IPS-20b (cell line): ENCODE measurements at regions not wholly inside any gene's neighbourhood (a gene's known extent, or its start where the extent isn't known, plus 50 kb on each side); places are given as distances from the start of the nearest gene placed in this dataset.

Source experiments
- H3K27ac ChIP-seq: one replicate; pipeline ENCODE4 v1.5.1; 2013; ENCODE audit warnings: low read length
- H3K27me3 ChIP-seq: 2 replicates; pipeline ENCODE4 v1.6.1; 2013; ENCODE audit warnings: mild to moderate bottlenecking, low read length, inconsistent platforms; ENCODE audit not compliant: insufficient read depth
- H3K36me3 ChIP-seq: 2 replicates; pipeline ENCODE4 v1.6.1; 2013; ENCODE audit warnings: low read depth, mild to moderate bottlenecking, inconsistent platforms, low read length, moderate library complexity; ENCODE audit not compliant: insufficient read depth
- H3K4me1 ChIP-seq: 2 replicates; pipeline ENCODE4 v1.6.1; 2013; ENCODE audit warnings: mild to moderate bottlenecking, control low read depth, inconsistent platforms, low read length, moderate library complexity; ENCODE audit not compliant: insufficient read depth
- H3K4me3 ChIP-seq: 2 replicates; pipeline ENCODE4 v1.5.1; 2013; ENCODE audit warnings: mild to moderate bottlenecking, low read length, inconsistent platforms
- H3K9ac ChIP-seq: 2 replicates; pipeline ENCODE4 v1.6.1; 2013; ENCODE audit warnings: low read depth, mild to moderate bottlenecking, inconsistent platforms, low read length, moderate library complexity
- H3K9me3 ChIP-seq: 2 replicates; pipeline ENCODE4 v1.6.1; 2013; ENCODE audit warnings: mild to moderate bottlenecking, low read depth, low read length, inconsistent platforms; ENCODE audit not compliant: insufficient read depth

- no peak overlapping the region for H3K27ac ChIP-seq
- no peak overlapping the region for H3K4me3 ChIP-seq
- H3K4me1 ChIP-seq, result peaks cover 7% of the 10 kb centered on the region; the same call in 1 of the 2 replicates
- H3K27me3 ChIP-seq, result no peaks in the 10 kb centered on the region
- no peaks in the 10 kb centered on the region for H3K9me3 ChIP-seq
- H3K9ac ChIP-seq, result no peak overlapping the region
- H3K36me3 ChIP-seq, result no peaks in the 10 kb centered on the region
Observed at GRCh38 chr5:93873211-93873736, 131.9 kb upstream of the POU5F2 start.

DNA sequence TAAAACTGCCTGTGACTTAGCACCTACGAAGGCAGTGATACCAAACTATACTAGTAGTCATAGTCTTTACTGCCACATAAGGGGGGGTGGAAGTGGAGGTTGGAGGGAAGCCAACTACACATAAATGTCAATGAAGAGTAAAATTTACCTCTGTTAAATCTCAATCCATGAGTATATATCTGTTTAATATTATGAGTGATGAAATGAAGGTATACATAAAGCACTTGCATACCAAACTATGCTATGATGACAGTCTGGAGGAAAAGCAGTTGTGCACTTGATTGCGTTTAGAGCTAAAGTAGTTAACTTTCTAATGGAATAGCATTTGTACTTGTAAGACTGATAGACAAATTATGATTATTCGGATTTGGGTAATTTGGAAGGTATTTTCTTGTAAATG is 129.2 kb upstream of the POU5F2 start:
- H3K4me3 ChIP-seq, result no peak overlapping the region
- no peaks in the 10 kb centered on the region for H3K36me3 ChIP-seq
- H3K9me3 ChIP-seq, result no peaks in the 10 kb centered on the region
- no peaks in the 10 kb centered on the region for H3K27me3 ChIP-seq
- H3K4me1 ChIP-seq, result peaks cover 7% of the 10 kb centered on the region; the same call in 1 of the 2 replicates
- no peak overlapping the region for H3K9ac ChIP-seq
- H3K27ac ChIP-seq, result no peak overlapping the region

DNA sequence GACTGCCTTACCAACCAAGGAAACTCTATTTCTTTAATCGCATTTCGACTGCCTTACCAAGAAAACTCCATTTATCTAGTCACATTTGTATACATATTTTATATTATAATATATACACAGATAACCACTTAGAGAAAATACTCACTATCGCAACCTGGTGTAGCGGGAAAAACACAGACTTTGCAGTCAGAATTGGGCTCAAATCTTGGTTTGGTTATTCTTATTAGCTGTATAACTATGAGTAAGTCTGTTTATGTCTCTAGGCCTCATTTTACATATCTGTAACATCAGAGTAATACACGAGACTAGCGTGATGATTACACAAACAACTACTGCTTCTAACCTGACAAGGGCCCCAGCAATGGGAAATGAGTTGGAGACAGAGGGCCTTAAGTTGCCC is 127.5 kb upstream of the POU5F2 start:
- Histone ChIP-seq H3K4me1 (0 out of 2 replicates have a peak, but pooled peaks cover under 1% of the 10 kb centered on the region), H3K27ac (no peak overlapping the region), H3K9ac (no peak overlapping the region), H3K4me3 (no peak overlapping the region), H3K9me3 (no peaks in the 10 kb centered on the region), H3K36me3 (no peaks in the 10 kb centered on the region), H3K27me3 (no peaks in the 10 kb centered on the region)

DNA sequence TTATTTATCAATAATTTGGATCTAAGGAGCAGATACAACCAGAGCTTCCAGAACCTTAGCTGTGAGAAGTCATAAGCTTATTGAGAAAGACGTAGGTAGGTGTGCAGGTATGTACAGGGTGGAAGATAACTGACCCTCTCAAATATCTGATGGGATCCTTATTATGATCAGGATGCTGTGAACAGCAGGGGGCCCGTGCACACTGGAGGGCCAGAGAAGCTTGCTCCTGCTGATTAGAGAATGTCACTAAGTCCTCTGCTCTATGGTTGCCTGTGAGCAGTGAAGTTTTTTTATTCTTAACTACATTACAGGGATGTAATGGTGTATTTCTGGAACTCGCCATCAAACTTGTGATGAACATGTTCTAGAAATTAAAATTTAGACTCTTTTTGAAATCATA is 108.9 kb upstream of the POU5F2 start:
- no peaks in the 10 kb centered on the region for H3K36me3 ChIP-seq
- no peaks in the 10 kb centered on the region for H3K4me1 ChIP-seq
- no peak overlapping the region for H3K9ac ChIP-seq
- no peaks in the 10 kb centered on the region for H3K9me3 ChIP-seq
- no peak overlapping the region for H3K27ac ChIP-seq
- no peak overlapping the region for H3K4me3 ChIP-seq
- H3K27me3 ChIP-seq, result no peaks in the 10 kb centered on the region

- H3K4me3 ChIP-seq, result no peak overlapping the region
- H3K36me3 ChIP-seq, result no peaks in the 10 kb centered on the region
- H3K4me1 ChIP-seq, result no peaks in the 10 kb centered on the region
- peaks cover 10% of the 10 kb centered on the region; the same call in 1 of the 2 replicates for H3K9me3 ChIP-seq
- no peak overlapping the region for H3K27ac ChIP-seq
- no peaks in the 10 kb centered on the region for H3K27me3 ChIP-seq
- no peak overlapping the region for H3K9ac ChIP-seq
Observed at GRCh38 chr5:93845376-93845775, 104.0 kb upstream of the POU5F2 start.

DNA sequence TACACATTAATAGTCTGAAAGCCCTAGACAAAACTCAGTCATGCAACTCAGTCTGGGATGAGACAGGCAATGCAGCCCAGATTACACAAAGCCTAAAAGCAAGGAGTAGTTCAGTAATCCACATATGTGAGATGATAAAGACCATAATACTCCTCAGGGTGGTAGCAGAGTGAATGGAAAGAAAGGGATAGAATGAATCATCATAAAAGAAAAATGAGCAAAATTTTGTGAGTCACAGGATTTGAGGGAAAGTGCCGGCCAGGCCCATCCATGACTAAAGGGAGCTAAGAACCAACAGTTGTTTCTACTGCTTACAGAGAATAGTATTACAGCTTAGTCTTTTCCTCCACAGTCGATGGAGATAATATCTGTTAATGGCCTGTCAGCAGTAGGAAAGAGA is 90.0 kb upstream of the POU5F2 start:
- H3K9ac ChIP-seq, result no peak overlapping the region
- no peaks in the 10 kb centered on the region for H3K4me1 ChIP-seq
- no peaks in the 10 kb centered on the region for H3K27me3 ChIP-seq
- H3K27ac ChIP-seq, result no peak overlapping the region
- H3K9me3 ChIP-seq, result no peaks in the 10 kb centered on the region
- H3K36me3 ChIP-seq, result no peaks in the 10 kb centered on the region
- no peak overlapping the region for H3K4me3 ChIP-seq

- Histone ChIP-seq H3K4me1 (no peaks in the 10 kb centered on the region), H3K4me3 (no peak overlapping the region), H3K36me3 (no peaks in the 10 kb centered on the region), H3K9me3 (no peaks in the 10 kb centered on the region), H3K27me3 (no peaks in the 10 kb centered on the region), H3K9ac (no peak overlapping the region), H3K27ac (no peak overlapping the region)
Observed at GRCh38 chr5:93830893-93831292, 89.5 kb upstream of the POU5F2 start.

- Histone ChIP-seq H3K27me3 (no peaks in the 10 kb centered on the region), H3K9ac (no peak overlapping the region), H3K4me1 (no peaks in the 10 kb centered on the region), H3K36me3 (no peaks in the 10 kb centered on the region), H3K9me3 (no peaks in the 10 kb centered on the region), H3K27ac (no peak overlapping the region), H3K4me3 (no peak overlapping the region)
Observed at GRCh38 chr5:93829346-93829745, 87.9 kb upstream of the POU5F2 start.

DNA sequence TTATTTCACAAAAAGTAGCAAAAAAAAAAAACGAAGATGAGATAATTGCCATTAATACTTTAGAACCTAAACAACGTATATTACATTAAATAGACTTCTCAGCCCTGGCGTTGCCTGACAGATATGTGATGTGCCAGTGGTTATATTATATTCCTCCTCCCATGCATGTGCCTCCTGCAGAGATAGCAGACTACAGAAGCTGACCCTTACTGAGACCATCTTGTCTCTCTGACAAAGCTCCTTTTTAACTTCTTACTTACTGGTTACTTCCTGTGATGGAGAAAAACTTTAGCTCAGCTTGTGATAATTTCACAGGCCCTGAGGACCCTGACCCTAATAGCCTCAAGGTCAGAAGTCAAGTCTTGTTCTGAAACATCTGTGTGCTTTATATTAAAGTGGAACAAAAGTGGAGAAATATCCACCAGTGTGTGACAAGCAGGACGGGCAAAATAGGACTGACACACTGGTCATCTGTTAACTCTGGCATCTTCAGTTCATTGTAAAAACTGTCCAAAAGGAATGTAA is 80.6 kb upstream of the POU5F2 start:
- Histone ChIP-seq H3K4me1 (peaks cover 6% of the 10 kb centered on the region; the same call in 1 of the 2 replicates), H3K27ac (no peak overlapping the region), H3K27me3 (no peaks in the 10 kb centered on the region), H3K36me3 (no peaks in the 10 kb centered on the region), H3K4me3 (no peak overlapping the region), H3K9ac (no peak overlapping the region), H3K9me3 (no peaks in the 10 kb centered on the region)

DNA sequence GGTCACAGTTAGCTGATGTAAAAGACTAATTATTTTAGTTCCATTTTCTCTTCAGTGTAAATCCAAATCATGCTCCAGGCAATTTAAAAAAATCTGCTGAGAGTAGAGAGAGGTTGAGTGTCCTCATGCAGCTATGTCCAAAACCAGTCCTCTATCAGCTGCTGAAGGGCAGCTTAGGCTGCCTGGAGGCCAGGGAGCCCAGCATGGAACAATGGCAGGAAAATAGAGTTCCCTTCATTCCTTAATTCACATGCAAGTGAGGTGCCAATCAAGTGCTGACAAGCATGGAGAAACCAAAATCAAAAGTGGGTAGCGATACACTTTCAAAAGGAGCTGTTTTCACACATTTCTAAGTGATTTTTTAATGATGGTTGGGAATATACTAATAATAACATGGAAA is 78.3 kb upstream of the POU5F2 start:
- H3K9ac ChIP-seq, result no peak overlapping the region
- H3K27me3 ChIP-seq, result no peaks in the 10 kb centered on the region
- H3K4me1 ChIP-seq, result peaks cover 6% of the 10 kb centered on the region; the same call in 1 of the 2 replicates
- H3K27ac ChIP-seq, result no peak overlapping the region
- H3K9me3 ChIP-seq, result no peaks in the 10 kb centered on the region
- no peaks in the 10 kb centered on the region for H3K36me3 ChIP-seq
- no peak overlapping the region for H3K4me3 ChIP-seq

DNA sequence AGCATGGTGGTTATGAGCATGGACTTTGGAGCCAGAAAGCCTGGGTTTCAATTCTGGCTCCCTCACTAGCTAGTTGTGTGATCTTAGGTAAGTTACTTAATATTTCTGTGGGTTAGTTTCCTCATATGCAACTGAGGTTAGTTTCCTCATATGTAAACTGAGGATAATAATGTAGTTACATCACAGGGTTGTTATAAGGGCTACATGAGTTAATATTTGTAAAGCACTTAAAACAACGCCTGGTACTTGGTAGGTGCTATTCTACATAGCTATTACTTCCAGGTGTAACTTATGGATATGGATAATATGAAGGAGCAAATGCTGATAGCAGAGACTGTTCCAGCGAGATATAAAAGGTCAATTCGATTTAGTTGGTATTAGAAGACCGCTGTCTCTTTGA is 69.4 kb upstream of the POU5F2 start:
- Histone ChIP-seq H3K4me1 (no peaks in the 10 kb centered on the region), H3K9me3 (no peaks in the 10 kb centered on the region), H3K27me3 (no peaks in the 10 kb centered on the region)

GRCh38 chr5:93809430-93809829 is 68.0 kb upstream of the POU5F2 start:
- H3K9ac ChIP-seq, result no peak overlapping the region

More for the DNA sequence above, 69.4 kb upstream of the POU5F2 start:
- H3K4me3 ChIP-seq, result no peak overlapping the region
- no peak overlapping the region for H3K9ac ChIP-seq
- H3K27ac ChIP-seq, result no peak overlapping the region
- H3K36me3 ChIP-seq, result no peaks in the 10 kb centered on the region

More at GRCh38 chr5:93809430-93809829, 68.0 kb upstream of the POU5F2 start:
- H3K4me3 ChIP-seq, result no peak overlapping the region
- H3K27me3 ChIP-seq, result no peaks in the 10 kb centered on the region
- no peaks in the 10 kb centered on the region for H3K36me3 ChIP-seq
- H3K4me1 ChIP-seq, result no peaks in the 10 kb centered on the region
- no peaks in the 10 kb centered on the region for H3K9me3 ChIP-seq
- H3K27ac ChIP-seq, result no peak overlapping the region
